ENCODE measurements at regions not wholly inside any gene's neighbourhood (a gene's known extent, or its start where the extent isn't known, plus 50 kb on each side); places are given as distances from the start of the nearest gene placed in this dataset.
"Not testable (repeated sequence)": the region's sequence is repeated elsewhere in the genome, so short reads cannot be mapped to it uniquely, and the experiment has no call there.

DNA sequence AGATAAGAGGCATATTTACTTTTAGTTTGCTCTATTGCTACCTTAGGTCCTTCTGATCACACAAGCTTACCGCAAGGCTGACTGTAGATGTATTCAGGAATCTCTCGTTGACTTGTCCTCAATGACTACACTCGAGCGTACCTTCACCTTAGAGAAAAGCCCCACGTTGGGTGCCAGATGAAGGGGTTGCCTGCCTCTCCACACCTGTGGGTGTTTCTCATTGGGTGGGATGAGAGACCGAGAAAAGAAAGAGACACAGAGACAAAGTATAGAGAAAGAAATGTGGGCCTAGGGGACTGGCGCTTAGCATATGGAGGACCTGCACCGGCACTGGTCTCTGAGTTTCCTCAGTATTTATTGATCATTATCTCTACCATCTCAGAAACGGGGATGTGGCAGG lies 51.8 kb downstream of the ASCL4 start:
- no peak for FAIRE-seq
- DNase-seq (ENCODE audit: extremely low spot score, insufficient read length, low read depth): no peak

DNA sequence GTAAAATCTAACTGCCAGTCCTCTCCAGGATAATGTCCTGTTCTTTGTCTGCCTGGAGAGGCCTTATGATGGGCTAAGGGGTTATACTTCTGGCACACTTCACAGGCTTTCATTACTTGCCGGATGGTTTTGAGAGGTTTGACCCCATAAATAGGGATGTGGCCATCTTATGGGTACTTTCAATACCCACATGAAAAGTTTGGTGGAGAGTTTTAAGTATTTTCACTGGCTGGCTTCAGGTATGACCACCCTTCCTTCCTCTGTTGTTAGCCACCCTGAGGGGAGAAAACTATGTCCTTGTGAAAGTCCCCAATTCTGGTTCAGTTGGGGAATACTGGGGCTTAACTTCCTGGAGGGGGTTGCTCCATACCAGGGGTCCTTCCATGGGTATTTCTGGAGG lies 54.8 kb downstream of the ASCL4 start:
- DNase-seq (ENCODE audit: extremely low spot score, insufficient read length, low read depth) (no peak), FAIRE-seq (no peak)

DNA sequence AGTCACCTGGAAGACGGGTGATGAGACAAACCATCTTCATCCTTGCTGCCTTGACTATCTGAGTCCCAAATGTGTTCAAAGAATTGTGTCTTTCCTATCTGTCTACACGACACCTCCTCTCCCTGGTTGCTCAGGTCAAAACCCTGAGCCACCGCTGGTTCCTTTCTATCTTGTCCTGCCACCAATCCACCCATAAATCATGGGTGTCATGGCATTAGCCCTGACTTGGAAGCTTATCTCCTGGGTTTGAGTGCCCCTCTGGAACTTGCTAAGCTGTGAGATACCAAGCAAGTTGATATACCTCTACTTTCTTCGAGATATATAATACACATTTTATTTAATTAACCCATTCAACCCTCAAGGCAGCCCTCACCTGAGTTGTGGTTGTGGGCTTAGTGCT lies 57.9 kb downstream of the ASCL4 start:
- FAIRE-seq: no peak
- no peak for DNase-seq (ENCODE audit: extremely low spot score, insufficient read length, low read depth)

DNA sequence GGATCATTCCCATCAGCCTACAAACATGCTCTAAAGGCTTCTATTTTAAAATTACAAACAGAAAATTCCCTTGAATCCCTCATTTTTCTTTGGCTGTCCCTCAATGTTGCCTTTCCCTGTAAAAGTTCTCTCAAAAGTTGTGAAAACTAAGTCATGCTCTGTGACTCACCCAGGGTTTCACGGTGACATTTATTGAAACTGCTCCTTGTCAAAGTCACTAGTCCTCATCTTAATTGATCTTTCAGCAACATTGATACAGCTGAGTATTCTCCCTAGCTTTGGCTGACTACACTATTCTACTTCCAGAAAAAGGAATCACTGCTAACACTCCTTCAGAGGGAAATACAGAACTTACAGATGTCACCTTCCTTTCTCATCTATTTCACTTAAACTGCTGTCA lies 65.7 kb downstream of the ASCL4 start:
- FAIRE-seq: peak; percentile 49
- DNase-seq (ENCODE audit: extremely low spot score, insufficient read length, low read depth): no peak

DNA sequence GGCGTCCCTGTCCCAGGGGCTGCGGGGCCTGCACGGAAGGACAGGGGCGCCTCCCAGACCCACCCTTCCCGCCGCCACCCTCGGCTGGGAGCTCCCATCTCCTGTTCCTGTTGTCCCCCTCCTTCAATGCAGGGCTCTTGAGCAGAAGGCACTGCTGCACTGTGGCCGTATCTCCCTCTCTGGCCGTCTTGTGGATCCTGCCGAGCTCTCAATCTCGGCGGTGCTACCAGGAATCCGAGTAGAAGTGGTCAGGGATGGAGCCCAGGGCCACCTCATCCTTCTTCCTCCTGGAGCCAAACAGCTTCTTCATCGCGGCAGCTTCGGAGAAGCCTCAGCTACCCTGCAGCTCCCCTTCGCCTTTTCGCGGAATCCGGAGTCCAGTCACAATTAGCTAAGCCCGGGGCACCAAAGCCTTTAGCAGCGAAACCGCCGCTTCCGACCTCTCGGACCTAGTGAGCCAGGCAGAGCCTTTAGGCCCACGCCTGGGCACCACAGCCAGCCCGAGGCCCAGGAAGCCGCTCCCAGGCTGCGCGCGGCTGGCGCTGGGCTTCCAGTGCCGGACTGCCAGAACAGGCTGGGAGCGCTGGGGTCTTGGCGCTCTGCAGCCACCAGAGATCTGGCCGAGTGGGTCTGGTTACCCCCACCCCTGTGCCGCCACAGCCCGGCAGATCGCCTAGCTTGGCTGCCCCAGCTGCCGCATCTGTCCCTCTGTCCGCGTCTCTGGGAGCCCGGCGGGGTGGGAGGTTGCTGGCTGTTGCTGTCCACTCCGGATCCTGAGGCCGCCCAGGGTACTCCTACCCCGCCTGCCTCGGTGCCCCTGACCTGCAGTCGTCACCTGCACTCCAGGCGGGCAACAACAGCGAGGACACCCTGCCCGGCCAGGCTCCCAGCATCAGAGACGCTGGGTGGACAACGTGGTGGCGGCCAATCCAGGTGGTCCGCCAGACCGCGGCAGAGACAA lies 69.1 kb downstream of the ASCL4 start:
- DNase-seq (ENCODE audit: extremely low spot score, insufficient read length, low read depth) (no peak), FAIRE-seq (no peak)

DNA sequence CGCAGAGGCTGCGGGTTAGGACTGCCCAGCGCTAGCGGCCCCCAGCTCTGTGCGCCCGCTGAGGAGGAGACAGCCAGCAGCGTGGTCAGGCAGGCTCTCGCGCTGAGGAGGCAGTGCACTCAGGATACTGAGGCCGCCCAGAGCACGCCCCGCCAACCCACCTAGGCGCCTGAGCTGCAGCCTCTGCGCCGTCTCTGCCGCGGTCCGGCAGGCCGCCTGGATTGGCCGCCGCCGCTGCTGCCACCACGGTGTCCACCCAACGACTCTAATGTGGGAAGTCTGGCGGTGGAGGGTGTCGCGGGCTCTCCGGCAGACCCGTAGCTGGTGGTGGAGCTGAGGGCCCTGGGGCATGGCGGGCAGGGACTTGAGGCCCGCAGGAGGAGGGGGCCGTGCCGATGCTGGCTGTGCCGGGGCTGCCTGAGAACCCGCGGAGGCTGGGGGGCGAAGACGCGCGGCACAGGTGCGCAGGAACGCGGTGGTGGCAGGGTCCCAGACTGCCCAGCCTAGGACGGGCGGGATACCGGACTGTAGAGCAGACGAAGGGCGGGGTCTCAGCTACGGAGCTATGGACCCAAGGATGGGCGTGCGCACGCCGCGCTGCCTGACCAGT lies 69.9 kb downstream of the ASCL4 start:
- DNase-seq (ENCODE audit: extremely low spot score, insufficient read length, low read depth) (no peak), FAIRE-seq (no peak)

DNA sequence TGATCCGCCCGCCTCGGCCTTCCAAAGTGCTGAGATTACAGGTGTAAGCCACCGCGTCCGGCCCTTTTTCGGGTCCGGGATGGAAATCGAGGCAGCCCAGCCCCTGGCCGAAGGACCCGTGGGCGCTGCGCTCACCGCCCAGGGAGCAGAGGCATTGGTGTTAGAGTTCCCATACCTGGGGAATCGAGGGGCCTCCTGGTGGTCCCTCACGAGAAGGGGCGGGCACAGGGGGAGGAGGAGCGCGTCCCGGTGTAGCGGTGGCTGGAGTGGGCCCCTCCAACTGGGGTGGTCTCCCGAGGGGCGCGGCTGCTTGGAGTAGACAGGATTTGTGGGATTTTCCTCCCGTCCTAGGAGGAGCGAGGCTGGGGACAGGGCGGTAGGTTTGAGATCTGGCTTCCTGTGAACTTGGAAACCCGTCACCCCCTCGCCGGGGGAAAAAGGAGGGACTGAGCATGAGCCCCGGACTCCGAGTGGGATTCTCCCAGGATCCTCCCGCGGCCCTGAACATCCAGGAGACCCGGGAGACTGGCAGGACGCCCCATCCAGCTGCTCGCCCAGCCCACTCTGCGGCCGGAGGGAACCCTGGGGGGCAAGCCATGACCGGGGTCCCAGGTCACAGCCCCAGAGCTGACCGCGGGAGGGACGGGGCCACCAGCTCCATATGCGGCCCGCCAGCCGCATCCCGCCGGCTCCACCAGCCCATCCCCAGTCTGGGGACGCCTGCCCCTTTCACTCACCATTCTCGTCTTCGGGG lies 70.9 kb downstream of the ASCL4 start:
- DNase-seq (ENCODE audit: extremely low spot score, insufficient read length, low read depth) (no peak), FAIRE-seq (no peak)

DNA sequence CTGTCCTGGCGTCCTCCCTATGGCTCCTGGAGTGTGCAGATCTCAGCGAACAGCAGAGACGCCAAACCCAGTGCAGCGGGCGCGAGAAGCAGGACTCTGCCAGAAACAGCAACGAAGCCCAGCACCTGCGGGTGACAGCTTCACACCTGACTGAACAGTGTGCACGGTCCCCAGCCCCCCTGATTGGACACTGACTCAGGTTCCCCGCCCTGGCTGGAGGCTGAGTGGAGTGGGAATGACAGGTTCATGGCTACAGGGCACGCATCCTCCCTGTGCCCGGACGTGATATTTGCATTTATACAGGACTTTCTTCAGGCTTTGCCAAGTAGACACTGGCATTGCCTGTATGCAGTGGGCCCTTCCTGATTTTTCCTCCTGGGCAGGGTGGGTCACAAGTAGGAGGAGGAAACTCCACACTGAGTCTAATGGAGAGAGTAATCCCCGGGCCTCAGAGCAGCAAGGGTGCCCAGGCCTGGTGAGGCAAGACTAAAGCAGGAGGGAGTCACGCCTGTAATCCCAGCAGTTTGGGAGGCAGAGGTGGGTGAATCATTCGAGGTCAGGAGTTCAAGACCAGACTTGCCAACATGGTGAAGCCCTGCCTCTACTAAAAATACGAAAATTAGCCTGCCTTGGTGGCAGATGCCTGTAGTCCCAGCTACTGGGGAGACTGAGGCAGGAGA lies 71.6 kb downstream of the ASCL4 start:
- DNase-seq (ENCODE audit: extremely low spot score, insufficient read length, low read depth): no peak

DNA sequence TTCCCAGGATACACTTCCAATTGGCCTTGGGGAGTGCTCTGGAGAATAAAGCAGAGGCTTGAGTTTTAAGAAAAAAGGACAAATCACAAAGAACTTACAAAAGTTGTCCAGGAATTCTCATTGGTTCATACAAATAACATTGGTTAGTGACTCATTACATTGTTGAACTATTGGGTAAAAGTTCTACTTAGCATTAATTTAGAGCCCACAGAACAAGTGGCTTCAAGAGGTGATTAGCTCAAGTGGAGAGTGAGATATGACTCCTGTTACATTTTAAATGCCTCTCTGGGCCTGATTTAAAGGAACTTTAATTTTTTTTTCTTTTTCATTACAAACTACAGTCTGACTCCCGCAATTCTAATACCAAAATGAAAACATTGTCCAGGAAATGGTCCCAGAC lies 72.9 kb downstream of the ASCL4 start:
- no peak for DNase-seq (ENCODE audit: extremely low spot score, insufficient read length, low read depth)
- FAIRE-seq: no peak

More for the DNA sequence above, 71.6 kb downstream of the ASCL4 start:
- no peak for FAIRE-seq

DNA sequence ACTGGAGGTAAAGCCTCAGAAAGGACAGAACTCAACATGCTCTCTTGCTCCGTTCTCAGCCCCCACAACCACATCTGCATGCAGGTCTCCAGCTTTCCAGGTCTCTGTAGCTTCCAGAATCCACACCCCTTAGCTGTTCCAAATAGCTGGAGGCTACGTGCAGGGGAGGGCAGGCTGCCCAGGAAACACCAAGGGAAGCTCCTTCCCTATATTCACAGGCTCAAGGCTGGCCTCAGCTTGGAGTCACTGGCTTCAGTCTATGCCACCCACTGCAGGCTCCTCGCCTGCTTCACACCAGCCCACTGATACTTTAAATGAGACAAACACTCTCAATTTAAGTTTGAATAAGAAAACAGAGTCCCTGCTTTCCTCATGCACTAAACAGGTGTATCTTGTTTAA lies 73.3 kb downstream of the ASCL4 start:
- FAIRE-seq (no peak), DNase-seq (ENCODE audit: extremely low spot score, insufficient read length, low read depth) (no peak)

DNA sequence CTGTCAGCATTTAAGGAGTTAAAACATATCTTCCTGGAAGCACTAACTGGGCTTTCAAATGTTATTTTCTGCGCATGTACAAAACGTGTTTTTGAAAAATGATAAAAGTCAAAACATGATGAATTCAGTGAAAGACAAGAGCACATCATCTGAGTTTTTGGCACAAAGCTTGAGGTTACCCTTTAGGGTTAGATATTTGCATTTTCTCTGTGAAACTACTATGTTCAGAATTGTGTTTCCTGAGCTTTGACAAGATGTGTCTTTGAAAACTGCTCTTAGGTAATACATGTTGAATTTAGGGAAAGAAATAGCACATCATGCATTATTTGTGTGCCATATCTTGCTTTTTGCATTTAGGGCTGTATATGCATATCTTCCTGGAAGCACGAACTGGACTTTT lies 79.0 kb downstream of the ASCL4 start:
- FAIRE-seq (no peak), DNase-seq (ENCODE audit: extremely low spot score, insufficient read length, low read depth) (no peak)

DNA sequence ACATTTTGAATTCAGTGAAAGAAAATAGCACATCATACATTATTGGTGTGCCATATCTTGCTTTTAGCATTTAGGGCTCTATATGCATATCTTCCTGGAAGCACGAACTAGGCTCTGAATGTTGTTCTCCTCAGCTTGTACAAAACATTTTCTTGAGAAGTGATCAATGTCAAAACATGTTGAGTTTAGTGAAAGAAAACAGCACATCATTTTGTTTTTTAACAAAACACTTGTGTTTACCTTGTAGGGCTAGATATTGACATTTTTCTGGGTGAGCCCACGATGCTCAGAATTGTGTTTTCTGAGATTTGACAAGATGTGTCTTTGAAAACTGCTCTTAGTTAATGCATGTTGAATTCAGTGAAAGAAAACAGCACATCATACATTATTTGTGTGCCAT lies 81.0 kb downstream of the ASCL4 start:
- no peak for FAIRE-seq

DNA sequence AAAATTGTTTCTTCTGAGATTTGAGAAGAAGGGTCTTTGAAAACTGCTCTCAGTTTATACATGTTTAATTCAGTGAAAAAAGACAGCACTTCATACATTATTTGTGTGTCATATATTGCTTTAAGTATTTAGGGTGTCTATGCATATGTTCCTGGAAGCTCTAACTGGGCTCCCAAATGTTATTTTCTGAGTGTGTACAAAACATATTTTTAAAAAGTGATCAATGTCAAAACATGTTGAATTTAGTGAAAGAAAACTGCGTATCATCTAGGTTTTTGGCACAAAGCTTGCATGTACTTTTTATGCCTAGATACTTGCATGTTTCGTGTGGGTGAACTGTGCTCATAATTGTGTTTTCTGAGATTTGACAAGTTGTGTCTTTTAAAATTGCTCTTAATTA lies 81.6 kb downstream of the ASCL4 start:
- no peak for DNase-seq (ENCODE audit: extremely low spot score, insufficient read length, low read depth)
- no peak for FAIRE-seq

More for the DNA sequence above, 81.0 kb downstream of the ASCL4 start:
- no peak for DNase-seq (ENCODE audit: extremely low spot score, insufficient read length, low read depth)

DNA sequence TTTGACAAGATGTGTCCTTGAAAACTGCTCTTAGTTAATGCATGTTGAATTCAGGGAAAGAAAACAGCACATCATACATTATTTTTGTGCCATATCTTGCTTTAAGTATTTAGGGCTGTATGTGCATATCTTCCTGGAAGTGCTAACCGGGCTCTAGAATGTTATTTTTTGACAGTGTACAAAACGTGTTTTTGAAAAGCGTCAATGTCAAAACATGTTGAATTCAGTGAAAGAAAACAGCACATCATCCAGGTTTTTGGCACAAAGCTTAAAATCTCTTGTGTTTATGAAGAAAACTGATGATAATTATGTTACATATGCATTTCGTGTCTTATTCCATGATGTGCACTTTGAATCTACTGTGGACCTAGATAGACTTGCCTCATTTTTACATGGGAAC lies 82.7 kb downstream of the ASCL4 start:
- no peak for FAIRE-seq
- DNase-seq (ENCODE audit: extremely low spot score, insufficient read length, low read depth): no peak

DNA sequence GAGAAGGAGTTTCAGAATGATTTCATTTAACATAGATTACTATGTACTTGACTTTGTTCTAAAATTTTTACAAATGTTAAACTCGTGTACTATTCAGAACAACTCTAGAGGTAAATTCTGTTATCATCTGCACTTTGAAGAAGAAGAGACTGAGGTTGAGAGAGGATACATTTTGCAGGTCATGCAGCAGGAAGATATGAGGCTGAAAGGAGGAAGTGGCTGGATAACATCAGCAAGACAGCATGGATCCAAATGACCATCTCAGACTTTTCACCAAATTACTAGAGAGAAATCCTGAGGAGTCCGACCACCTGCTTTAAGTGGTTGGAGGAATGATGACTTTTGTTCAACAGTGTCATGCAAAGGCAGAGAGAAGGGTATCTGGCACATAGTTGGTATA lies 84.9 kb downstream of the ASCL4 start:
- FAIRE-seq (no peak), DNase-seq (ENCODE audit: extremely low spot score, insufficient read length, low read depth) (no peak)

DNA sequence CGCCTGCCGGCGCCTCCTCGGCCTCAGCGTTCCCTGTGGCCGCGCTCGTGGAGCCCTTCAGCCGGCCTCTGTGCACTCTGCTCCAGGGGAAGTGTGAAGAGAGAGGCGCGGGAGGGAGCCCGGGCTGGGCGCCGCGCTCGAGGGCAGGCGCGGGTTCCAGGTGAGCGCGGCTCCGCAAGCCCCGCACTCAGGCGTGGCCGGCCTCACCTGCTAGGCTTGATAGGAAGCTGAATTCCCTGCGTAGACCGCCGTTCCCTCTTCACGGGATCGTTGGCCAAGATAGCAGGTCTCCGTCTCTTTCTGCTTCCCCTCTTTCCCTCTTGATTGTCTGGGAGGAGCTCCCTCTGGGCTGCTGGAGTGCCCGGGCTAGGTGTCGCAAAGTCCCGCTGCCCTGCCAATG lies 89.7 kb downstream of the ASCL4 start:
- DNase-seq (ENCODE audit: extremely low spot score, insufficient read length, low read depth) (no peak), FAIRE-seq (no peak)

DNA sequence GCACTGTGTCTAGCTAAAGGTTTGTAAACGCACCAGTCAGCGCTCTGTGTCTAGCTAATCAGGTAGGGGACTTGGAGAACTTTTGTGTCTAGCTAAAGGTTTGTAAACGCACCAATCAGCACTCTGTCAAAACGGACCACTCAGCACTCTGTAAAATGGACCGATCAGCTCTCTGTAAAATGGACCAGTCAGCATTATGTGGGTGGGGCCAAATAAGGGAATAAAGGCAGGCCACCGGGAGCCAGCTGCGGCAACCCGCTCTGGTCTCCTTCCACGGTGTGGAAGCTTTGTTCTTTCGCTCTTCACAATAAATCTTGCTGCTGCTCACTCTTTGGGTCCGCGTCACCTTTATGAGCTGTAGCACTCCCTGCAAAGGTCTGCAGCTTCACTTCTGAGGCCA lies 90.2 kb downstream of the ASCL4 start:
- DNase-seq (ENCODE audit: extremely low spot score, insufficient read length, low read depth); FAIRE-seq: not testable (repeated sequence)

DNA sequence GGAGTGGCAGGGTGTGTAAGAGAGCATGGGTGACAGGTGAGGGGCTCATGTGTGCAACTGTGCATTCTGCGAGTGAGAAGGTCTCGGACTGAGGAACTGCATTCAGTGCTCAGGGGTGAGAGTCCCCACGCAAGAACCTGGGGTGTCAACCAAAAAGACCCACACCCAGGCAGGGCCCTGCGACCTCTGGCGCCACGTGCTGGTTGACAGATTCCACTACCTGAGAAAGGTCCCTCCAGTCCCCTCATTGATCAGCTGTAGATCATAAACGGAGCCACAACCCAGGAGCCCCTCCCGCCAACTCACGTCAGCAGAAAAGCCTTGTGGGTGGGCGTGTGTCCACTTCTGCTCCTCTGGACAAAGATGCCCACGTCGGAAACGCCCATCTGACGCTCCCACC lies 98.7 kb downstream of the ASCL4 start:
- FAIRE-seq (no peak), DNase-seq (ENCODE audit: extremely low spot score, insufficient read length, low read depth) (no peak)

DNA sequence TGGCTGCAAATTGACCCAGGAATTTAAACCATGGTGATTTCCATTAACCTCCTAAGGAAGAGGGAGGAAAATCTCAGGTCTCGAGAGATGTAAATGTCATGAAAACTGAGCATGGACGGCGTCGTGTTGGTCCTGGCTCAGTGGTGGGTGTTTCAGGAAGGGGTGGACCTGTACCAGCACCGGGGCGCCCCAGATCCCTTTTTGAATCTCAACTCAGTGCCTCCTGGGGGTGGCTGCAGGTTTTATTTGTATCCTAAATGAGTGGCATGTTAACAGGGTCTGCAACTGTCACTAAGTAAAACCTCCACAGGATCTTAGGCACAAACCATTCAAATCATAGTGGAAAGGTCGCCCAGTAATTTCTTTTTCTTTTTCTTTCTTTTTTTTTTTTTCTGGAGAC lies 101.3 kb downstream of the ASCL4 start:
- no peak for DNase-seq (ENCODE audit: extremely low spot score, insufficient read length, low read depth)

More for the DNA sequence above, 101.3 kb downstream of the ASCL4 start:
- FAIRE-seq: no peak
